Spleen (tissue), 7 donors: ENCODE measurements at regions not wholly inside any gene's neighbourhood (a gene's known extent, or its start where the extent isn't known, plus 50 kb on each side); places are given as distances from the start of the nearest gene placed in this dataset.

Experiments used
- POLR2A ChIP-seq, 3 donors: fragments of 450-650 bp; IDR thresholded peaks; one replicate each; pipeline ENCODE4 v1.5.1; 2017; ENCODE audit warnings: antibody characterized with exemption in 3 of 3, mild to moderate bottlenecking in 1 of 3
- POLR2AphosphoS5 ChIP-seq, 3 donors: sonication (generic); formaldehyde crosslinking; IDR thresholded peaks; one replicate each; pipeline ENCODE4 v1.5.1; 2017; ENCODE audit warnings: antibody characterized with exemption in 3 of 3
- TF ChIP-seq, protein P1 (sequence below), 11 experiments: fragments of 200-600 bp in 7 of 11; fragments of 450-650 bp in 4 of 11; sonication (generic) in 4 of 11; IDR thresholded peaks in 8 of 11; conservative IDR thresholded peaks in 3 of 11; 1 replicate in 7 of 11; 2 replicates in 4 of 11; pipeline versions ENCODE4 v1.4.0 to v1.8.0; 2016 to 2021; ENCODE audit warnings: antibody characterized with exemption in 11 of 11, inconsistent platforms in 4 of 11, mild to moderate bottlenecking in 1 of 11
- donor health status: DM: no; HTN: no; CAD: no; lungs with moderate emphysema.
- donor health status: DM: no; HTN: no; CAD: no.
- donor health status: DM: no; HTN: no; CAD: no.

DNA sequence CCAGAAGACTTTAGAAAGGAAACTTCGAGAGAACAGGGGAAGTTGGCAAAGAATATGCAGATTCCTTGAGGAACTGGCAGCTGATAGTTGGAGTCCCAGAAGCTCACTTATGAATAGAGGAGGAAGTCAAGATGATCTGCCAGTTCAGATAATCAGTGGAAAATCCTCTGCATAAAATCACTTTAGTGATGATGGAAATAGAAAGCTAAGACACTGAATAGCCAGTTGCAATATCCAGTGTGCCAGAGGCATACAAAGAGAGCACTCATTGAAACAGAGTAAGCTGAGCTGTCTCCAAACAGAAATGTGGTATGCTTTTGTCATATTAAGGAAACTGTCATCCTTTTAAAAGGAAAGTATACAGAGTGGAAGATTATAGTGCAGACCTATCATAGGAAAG is 1207.6 kb downstream of the OTOL1 start:
- TF ChIP-seq, protein P1, sequence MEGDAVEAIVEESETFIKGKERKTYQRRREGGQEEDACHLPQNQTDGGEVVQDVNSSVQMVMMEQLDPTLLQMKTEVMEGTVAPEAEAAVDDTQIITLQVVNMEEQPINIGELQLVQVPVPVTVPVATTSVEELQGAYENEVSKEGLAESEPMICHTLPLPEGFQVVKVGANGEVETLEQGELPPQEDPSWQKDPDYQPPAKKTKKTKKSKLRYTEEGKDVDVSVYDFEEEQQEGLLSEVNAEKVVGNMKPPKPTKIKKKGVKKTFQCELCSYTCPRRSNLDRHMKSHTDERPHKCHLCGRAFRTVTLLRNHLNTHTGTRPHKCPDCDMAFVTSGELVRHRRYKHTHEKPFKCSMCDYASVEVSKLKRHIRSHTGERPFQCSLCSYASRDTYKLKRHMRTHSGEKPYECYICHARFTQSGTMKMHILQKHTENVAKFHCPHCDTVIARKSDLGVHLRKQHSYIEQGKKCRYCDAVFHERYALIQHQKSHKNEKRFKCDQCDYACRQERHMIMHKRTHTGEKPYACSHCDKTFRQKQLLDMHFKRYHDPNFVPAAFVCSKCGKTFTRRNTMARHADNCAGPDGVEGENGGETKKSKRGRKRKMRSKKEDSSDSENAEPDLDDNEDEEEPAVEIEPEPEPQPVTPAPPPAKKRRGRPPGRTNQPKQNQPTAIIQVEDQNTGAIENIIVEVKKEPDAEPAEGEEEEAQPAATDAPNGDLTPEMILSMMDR (IDR thresholded peaks at IDR 0.05 in 8 of 11, conservative IDR thresholded peaks at IDR 0.05 in 3 of 11), result no peak
- TF ChIP-seq POLR2A (IDR thresholded peaks at IDR 0.05) (no peak), POLR2AphosphoS5 (IDR thresholded peaks at IDR 0.05) (no peak)
